Osteoblast (primary cell): ENCODE measurements at regions not wholly inside any gene's neighbourhood (a gene's known extent, or its start where the extent isn't known, plus 50 kb on each side); places are given as distances from the start of the nearest gene placed in this dataset.
"Not testable (repeated sequence)": the region's sequence is repeated elsewhere in the genome, so short reads cannot be mapped to it uniquely, and the experiment has no call there.

Experiments used
- DNase-seq: peaks from one replicate; pipeline ENCODE4 v3.0.0; 2011; ENCODE audit warnings: low spot score, mixed read lengths; ENCODE audit not compliant: insufficient read length; ENCODE audit errors: missing footprints
- H2AFZ ChIP-seq: 2 replicates; pipeline ENCODE4 v1.6.0; 2011; ENCODE audit warnings: mild to moderate bottlenecking, low read length
- H3K27ac ChIP-seq: 2 replicates; pipeline ENCODE4 v1.5.1; 2011; ENCODE audit warnings: mild to moderate bottlenecking, low read depth, low read length, moderate library complexity
- H3K27me3 ChIP-seq: 2 replicates; pipeline ENCODE4 v1.6.0; 2012; ENCODE audit warnings: mild to moderate bottlenecking, control low read depth, inconsistent platforms, low read length, moderate library complexity; ENCODE audit not compliant: insufficient read depth
- H3K36me3 ChIP-seq: 2 replicates; pipeline ENCODE4 v1.5.1; 2011; ENCODE audit warnings: mild to moderate bottlenecking, low read length, control low read depth, moderate library complexity; ENCODE audit not compliant: insufficient read depth
- H3K4me1 ChIP-seq: 2 replicates; pipeline ENCODE4 v1.5.1; 2011; ENCODE audit warnings: mild to moderate bottlenecking, low read length, control low read depth, moderate library complexity; ENCODE audit not compliant: insufficient read depth
- H3K4me2 ChIP-seq: 2 replicates; pipeline ENCODE4 v1.6.0; 2011; ENCODE audit warnings: mild to moderate bottlenecking, low read length; ENCODE audit not compliant: insufficient read depth
- H3K4me3 ChIP-seq: fragments of 200-600 bp; sonication (generic); 3 replicates; pipeline ENCODE4 v1.5.1; 2012; ENCODE audit warnings: mild to moderate bottlenecking, low read length, inconsistent platforms; ENCODE audit not compliant: insufficient read depth
- H3K79me2 ChIP-seq: 2 replicates; pipeline ENCODE4 v1.6.0; 2012; ENCODE audit warnings: mild to moderate bottlenecking, low read length, control low read depth, inconsistent platforms; ENCODE audit not compliant: insufficient read depth
- H3K9me3 ChIP-seq: 2 replicates; pipeline ENCODE4 v1.5.1; 2011; ENCODE audit warnings: low read depth, low read length, control low read depth
- H4K20me1 ChIP-seq: 2 replicates; pipeline ENCODE4 v1.6.0; 2012; ENCODE audit warnings: mild to moderate bottlenecking, low read length, control low read depth; ENCODE audit not compliant: insufficient read depth
- CTCF ChIP-seq: IDR thresholded peaks from 2 replicates; pipeline ENCODE4 v1.5.1; 2011; ENCODE audit warnings: mild to moderate bottlenecking, low read depth, low read length, moderate library complexity; ENCODE audit errors: extremely low read depth

GRCh38 chr12:8390001-8390777 lies 65.6 kb upstream of the CLEC6A start:
- H3K36me3 ChIP-seq, H3K4me2 ChIP-seq, H3K79me2 ChIP-seq, H4K20me1 ChIP-seq, H3K27me3 ChIP-seq, H3K4me1 ChIP-seq, H3K9me3 ChIP-seq, H3K27ac ChIP-seq, H2AFZ ChIP-seq: not testable (repeated sequence)
- H3K4me3 ChIP-seq: peak overlapping the region; percentile 25
- peak; percentile 21 for DNase-seq
- TF ChIP-seq CTCF: peak; percentile 39

- H3K4me2 ChIP-seq: peak overlapping the region; percentile 58
Measured at GRCh38 chr12:8396225-8397071, 59.3 kb upstream of the CLEC6A start.

GRCh38 chr12:8397378-8397777 lies 58.4 kb upstream of the CLEC6A start:
- not testable (repeated sequence) for H3K4me2 ChIP-seq, DNase-seq

More at GRCh38 chr12:8396225-8397071, 59.3 kb upstream of the CLEC6A start:
- TF ChIP-seq CTCF: peak; percentile 13
- H3K4me3 ChIP-seq, H3K79me2 ChIP-seq, H4K20me1 ChIP-seq, H3K27me3 ChIP-seq, H3K36me3 ChIP-seq, H2AFZ ChIP-seq, H3K4me1 ChIP-seq, H3K9me3 ChIP-seq, H3K27ac ChIP-seq: not testable (repeated sequence)
- DNase-seq: peak; percentile 85

GRCh38 chr12:8399496-8400034 lies 56.2 kb upstream of the CLEC6A start:
- peak; percentile 47 for DNase-seq
- not testable (repeated sequence) for H3K27me3 ChIP-seq, H2AFZ ChIP-seq, H3K79me2 ChIP-seq, H3K36me3 ChIP-seq, H3K4me3 ChIP-seq, H4K20me1 ChIP-seq, H3K4me2 ChIP-seq, H3K4me1 ChIP-seq, H3K9me3 ChIP-seq, H3K27ac ChIP-seq

More at GRCh38 chr12:8397378-8397777, 58.4 kb upstream of the CLEC6A start:
- not testable (repeated sequence) for H3K27ac ChIP-seq, H3K4me3 ChIP-seq, H3K4me1 ChIP-seq, H4K20me1 ChIP-seq, H2AFZ ChIP-seq, H3K9me3 ChIP-seq, H3K79me2 ChIP-seq, H3K27me3 ChIP-seq, H3K36me3 ChIP-seq

- not testable (repeated sequence) for H3K4me2 ChIP-seq, H4K20me1 ChIP-seq, H3K27ac ChIP-seq, H3K79me2 ChIP-seq, H3K9me3 ChIP-seq, H3K27me3 ChIP-seq, H3K4me3 ChIP-seq, H3K4me1 ChIP-seq, H2AFZ ChIP-seq, H3K36me3 ChIP-seq
- DNase-seq: peak; percentile 52
Measured at GRCh38 chr12:8403834-8404233, 51.9 kb upstream of the CLEC6A start.

GRCh38 chr12:8404341-8404740 lies 51.4 kb upstream of the CLEC6A start:
- not testable (repeated sequence) for H3K9me3 ChIP-seq, H4K20me1 ChIP-seq, H3K4me2 ChIP-seq, H3K4me3 ChIP-seq, H3K27me3 ChIP-seq, H3K4me1 ChIP-seq, H2AFZ ChIP-seq, H3K27ac ChIP-seq, DNase-seq, H3K79me2 ChIP-seq, H3K36me3 ChIP-seq
